Trophoblast cell (in vitro differentiated cells and primary cell): ENCODE measurements at regions not wholly inside any gene's neighbourhood (a gene's known extent, or its start where the extent isn't known, plus 50 kb on each side); places are given as distances from the start of the nearest gene placed in this dataset.

Experiments used
- DNase-seq, 2 donors: peaks; one replicate each; pipeline ENCODE4 v3.0.0-alpha.2; 2016
- H2AFZ ChIP-seq: 2 replicates; pipeline ENCODE4 v1.6.1; 2013; ENCODE audit warnings: low read length, moderate library complexity, mild to moderate bottlenecking; ENCODE audit not compliant: insufficient read depth, poor library complexity
- H2AK5ac ChIP-seq: 2 replicates; pipeline ENCODE4 v1.6.1; 2013; ENCODE audit warnings: mild to moderate bottlenecking, low read length
- H2BK120ac ChIP-seq: 2 replicates; pipeline ENCODE4 v1.6.1; 2013; ENCODE audit warnings: low read length, mild to moderate bottlenecking, moderate library complexity; ENCODE audit not compliant: insufficient read depth, poor library complexity
- H2BK12ac ChIP-seq: 2 replicates; pipeline ENCODE4 v1.6.1; 2013; ENCODE audit warnings: mild to moderate bottlenecking, low read length, moderate library complexity
- H2BK5ac ChIP-seq: 2 replicates; pipeline ENCODE4 v1.6.1; 2013; ENCODE audit warnings: low read length, low read depth, moderate library complexity, mild to moderate bottlenecking; ENCODE audit not compliant: poor library complexity
- H3K14ac ChIP-seq: 2 replicates; pipeline ENCODE4 v1.6.1; 2013; ENCODE audit warnings: mild to moderate bottlenecking, low read length
- H3K18ac ChIP-seq: 2 replicates; pipeline ENCODE4 v1.6.1; 2013; ENCODE audit warnings: mild to moderate bottlenecking, low read length
- H3K23ac ChIP-seq: 2 replicates; pipeline ENCODE4 v1.6.1; 2013; ENCODE audit warnings: low read length
- H3K27ac ChIP-seq: 2 replicates; pipeline ENCODE4 v1.5.1; 2013; ENCODE audit warnings: low read depth, mild to moderate bottlenecking, inconsistent platforms, low read length, moderate library complexity
- H3K27me3 ChIP-seq: 2 replicates; pipeline ENCODE4 v1.6.1; 2013; ENCODE audit warnings: inconsistent platforms, mild to moderate bottlenecking, low read length, moderate library complexity; ENCODE audit not compliant: insufficient read depth
- H3K36me3 ChIP-seq, 2 experiments: 1 replicate in 1 of 2; 2 replicates in 1 of 2; pipeline ENCODE4 v1.6.1; 2013; ENCODE audit warnings: low read length in 2 of 2, mild to moderate bottlenecking in 2 of 2, moderate library complexity in 1 of 2; ENCODE audit not compliant: insufficient read depth in 2 of 2, control insufficient read depth in 1 of 2
- H3K4ac ChIP-seq: 2 replicates; pipeline ENCODE4 v1.6.1; 2013; ENCODE audit warnings: low read depth, mild to moderate bottlenecking, low read length, moderate library complexity
- H3K4me1 ChIP-seq, 2 experiments: 1 replicate in 1 of 2; 2 replicates in 1 of 2; pipeline ENCODE4 v1.6.1; 2013; ENCODE audit warnings: low read length in 2 of 2, mild to moderate bottlenecking in 2 of 2, moderate library complexity in 1 of 2; ENCODE audit not compliant: insufficient read depth in 2 of 2, control insufficient read depth in 1 of 2
- H3K4me2 ChIP-seq: 2 replicates; pipeline ENCODE4 v1.6.1; 2013; ENCODE audit warnings: inconsistent platforms, mild to moderate bottlenecking, low read length, moderate library complexity
- H3K4me3 ChIP-seq: 2 replicates; pipeline ENCODE4 v1.5.1; 2013; ENCODE audit warnings: mild to moderate bottlenecking, low read depth, low read length, inconsistent platforms
- H3K79me1 ChIP-seq: one replicate; pipeline ENCODE4 v1.6.1; 2013; ENCODE audit warnings: low read length
- H3K79me2 ChIP-seq: 2 replicates; pipeline ENCODE4 v1.6.1; 2013; ENCODE audit warnings: low read length, mild to moderate bottlenecking; ENCODE audit not compliant: control insufficient read depth, insufficient read depth, poor library complexity
- H3K9ac ChIP-seq: 2 replicates; pipeline ENCODE4 v1.6.1; 2013; ENCODE audit warnings: mild to moderate bottlenecking, low read length
- H3K9me3 ChIP-seq: 2 replicates; pipeline ENCODE4 v1.6.1; 2013; ENCODE audit warnings: low read depth, mild to moderate bottlenecking, control low read depth, inconsistent platforms, low read length; ENCODE audit not compliant: insufficient read depth
- H4K12ac ChIP-seq: 2 replicates; pipeline ENCODE4 v1.6.1; 2013; ENCODE audit warnings: low read depth, mild to moderate bottlenecking, low read length, moderate library complexity
- H4K8ac ChIP-seq: 2 replicates; pipeline ENCODE4 v1.6.1; 2013; ENCODE audit warnings: low read depth, mild to moderate bottlenecking, low read length, moderate library complexity
- H4K91ac ChIP-seq: one replicate; pipeline ENCODE4 v1.6.1; 2013; ENCODE audit warnings: low read depth, mild to moderate bottlenecking, low read length, moderate library complexity
- WGBS: extraction: QIAGEN DNeasy Blood & Tissue Kit; methylation state at CpG from one replicate; pipeline ENCODE4 v1.1.7; 2013; ENCODE audit warnings: missing lambda C conversion rate; ENCODE audit not compliant: insufficient read length, insufficient coverage; ENCODE audit errors: extremely low coverage; 5-methylcytosine and 5-hydroxymethylcytosine counted together

GRCh38 chr17:63019138-63019873, 53.3 kb downstream of the TANC2 start:
- no peak overlapping the region for H2AFZ ChIP-seq
- H4K8ac ChIP-seq: no peak overlapping the region
- no CpG with 5 or more reads among the region's 6 CpGs for WGBS
- peaks cover 3 to 9% of the 10 kb centered on the region in 2 experiments for H3K4me1 ChIP-seq
- peak overlapping the region; percentile 69 for H3K4ac ChIP-seq
- H3K9ac ChIP-seq: no peak overlapping the region
- peaks cover 5% of the 10 kb centered on the region for H3K79me2 ChIP-seq
- H3K18ac ChIP-seq: no peak overlapping the region
- H4K91ac ChIP-seq: no peak overlapping the region
- no peaks in the 10 kb centered on the region for H3K27me3 ChIP-seq
- no peak overlapping the region for H2AK5ac ChIP-seq
- no peak overlapping the region for H2BK12ac ChIP-seq
- no peak overlapping the region for H3K23ac ChIP-seq
- no peak overlapping the region for H3K27ac ChIP-seq
- no peaks in the 10 kb centered on the region for H3K79me1 ChIP-seq
- H3K4me3 ChIP-seq: no peak overlapping the region
- H2BK5ac ChIP-seq: no peak overlapping the region
- H3K36me3 ChIP-seq: peaks cover 5% of the 10 kb centered on the region in 2 experiments
- H4K12ac ChIP-seq: no peak overlapping the region
- peaks cover 3% of the 10 kb centered on the region for H3K9me3 ChIP-seq
- no peak overlapping the region for H3K14ac ChIP-seq
- no peak overlapping the region for H2BK120ac ChIP-seq
- peak; percentile 55 to 77 for DNase-seq
- H3K4me2 ChIP-seq: no peak overlapping the region

GRCh38 chr17:63022567-63022966, 56.5 kb downstream of the TANC2 start:
- peak in 1 of 2 donors; percentile 12 for DNase-seq
- Histone ChIP-seq H3K23ac (no peak overlapping the region), H4K8ac (no peak overlapping the region), H3K36me3 (peaks cover 5% of the 10 kb centered on the region in 2 experiments), H3K79me1 (no peaks in the 10 kb centered on the region), H2AFZ (no peak overlapping the region), H3K27me3 (no peaks in the 10 kb centered on the region), H3K79me2 (peaks cover 5% of the 10 kb centered on the region), H3K4me2 (no peak overlapping the region), H3K4me3 (no peak overlapping the region), H3K4me1 (peaks cover 3 to 11% of the 10 kb centered on the region in 2 experiments), H3K18ac (no peak overlapping the region), H2BK120ac (no peak overlapping the region), H3K27ac (no peak overlapping the region), H3K9ac (no peak overlapping the region), H2AK5ac (no peak overlapping the region), H4K12ac (no peak overlapping the region), H2BK5ac (no peak overlapping the region), H4K91ac (no peak overlapping the region), H3K4ac (peak overlapping the region; percentile 5), H3K14ac (no peak overlapping the region), H3K9me3 (peaks cover 3% of the 10 kb centered on the region), H2BK12ac (no peak overlapping the region)
- WGBS: no CpG with 5 or more reads among the region's 1 CpG

- Histone ChIP-seq H2BK120ac (no peak overlapping the region), H3K4me3 (no peak overlapping the region), H3K36me3 (peaks cover 4 to 5% of the 10 kb centered on the region in 2 experiments), H3K27ac (no peak overlapping the region), H3K9ac (no peak overlapping the region), H2BK12ac (no peak overlapping the region), H3K79me1 (no peaks in the 10 kb centered on the region), H3K23ac (no peak overlapping the region), H2BK5ac (no peak overlapping the region), H3K79me2 (peaks cover 5% of the 10 kb centered on the region), H4K8ac (no peak overlapping the region), H3K9me3 (peaks cover 3% of the 10 kb centered on the region), H2AK5ac (no peak overlapping the region), H4K91ac (no peak overlapping the region), H3K18ac (no peak overlapping the region), H3K27me3 (no peaks in the 10 kb centered on the region), H4K12ac (no peak overlapping the region), H2AFZ (no peak overlapping the region), H3K4ac (peak overlapping the region; percentile 38), H3K4me2 (no peak overlapping the region), H3K4me1 (peaks cover 3 to 11% of the 10 kb centered on the region in 2 experiments), H3K14ac (no peak overlapping the region)
- DNase-seq: no peak
- WGBS: no CpG with 5 or more reads among the region's 2 CpGs
These were observed 57.0 kb downstream of the TANC2 start for GRCh38 chr17:63023049-63023448.

- Histone ChIP-seq H3K79me2 (peaks cover 5% of the 10 kb centered on the region), H3K79me1 (no peaks in the 10 kb centered on the region), H3K4me3 (no peak overlapping the region), H3K4me2 (no peak overlapping the region), H3K18ac (no peak overlapping the region), H4K12ac (no peak overlapping the region), H2BK12ac (no peak overlapping the region), H3K27ac (no peak overlapping the region), H3K9me3 (peaks cover 3% of the 10 kb centered on the region), H3K27me3 (no peaks in the 10 kb centered on the region), H2BK5ac (no peak overlapping the region), H2AFZ (no peak overlapping the region), H3K9ac (no peak overlapping the region), H3K23ac (no peak overlapping the region), H3K14ac (no peak overlapping the region), H2AK5ac (no peak overlapping the region), H4K8ac (no peak overlapping the region), H3K4ac (no peak overlapping the region), H2BK120ac (no peak overlapping the region), H4K91ac (no peak overlapping the region), H3K36me3 (peaks cover under 1 to 5% of the 10 kb centered on the region in 2 experiments), H3K4me1 (peaks cover 3 to 11% of the 10 kb centered on the region in 2 experiments)
- DNase-seq: no peak
- no CpG with 5 or more reads among the region's 4 CpGs for WGBS
These were observed 58.2 kb downstream of the TANC2 start for GRCh38 chr17:63024201-63024600.
